H54 (cell line): ENCODE measurements at regions not wholly inside any gene's neighbourhood (a gene's known extent, or its start where the extent isn't known, plus 50 kb on each side); places are given as distances from the start of the nearest gene placed in this dataset.
A peak's percentile ranks its signal among the peaks of the same experiment; 100 is the strongest.
"Not testable (repeated sequence)": the region's sequence is repeated elsewhere in the genome, so short reads cannot be mapped to it uniquely, and the experiment has no call there.

Source experiments
- DNase-seq: peaks from one replicate; pipeline ENCODE4 v3.0.0; 2011; ENCODE audit warnings: low spot score, mixed read lengths; ENCODE audit not compliant: insufficient read length
- FAIRE-seq: peaks from 3 replicates; lab custom pipeline; 2011; peaks lifted over from hg19 to GRCh38; lab: Jason Lieb, UNC
- POLR2A ChIP-seq: IDR thresholded peaks from 2 replicates; pipeline ENCODE4 v1.6.1; 2011; ENCODE audit warnings: low read depth, mild to moderate bottlenecking, low read length

DNA sequence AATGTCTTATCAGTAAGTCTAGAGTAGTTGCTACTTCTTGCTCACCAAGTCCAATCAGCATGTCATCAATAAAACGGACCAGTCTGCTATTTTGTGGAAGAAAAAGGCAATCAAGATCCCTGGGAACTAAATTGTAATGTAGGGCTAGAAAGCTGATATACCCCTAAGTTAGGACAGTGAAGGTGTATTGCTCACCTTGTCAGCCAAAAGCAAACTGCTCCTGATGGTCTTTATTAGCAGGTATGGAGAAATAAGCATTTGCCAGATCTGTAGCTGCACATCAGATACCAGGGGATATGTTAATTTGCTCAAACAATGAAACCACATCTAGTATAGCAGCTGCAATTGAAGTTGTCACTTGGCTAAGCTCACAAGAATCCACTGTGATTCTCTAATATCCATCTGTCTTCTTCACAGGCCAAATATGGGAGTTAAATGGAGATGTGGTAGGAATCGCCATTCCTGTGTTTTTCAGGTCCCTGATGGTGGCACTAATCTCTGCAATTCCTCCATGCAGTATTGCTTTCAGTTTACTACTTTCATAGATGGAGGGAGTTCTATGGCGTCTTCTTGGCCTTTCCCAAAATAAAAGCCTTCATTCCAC lies 75.0 kb downstream of the TMEM237 start:
- FAIRE-seq: peak; percentile 33
- no peak for TF ChIP-seq POLR2A
- DNase-seq: no peak

DNA sequence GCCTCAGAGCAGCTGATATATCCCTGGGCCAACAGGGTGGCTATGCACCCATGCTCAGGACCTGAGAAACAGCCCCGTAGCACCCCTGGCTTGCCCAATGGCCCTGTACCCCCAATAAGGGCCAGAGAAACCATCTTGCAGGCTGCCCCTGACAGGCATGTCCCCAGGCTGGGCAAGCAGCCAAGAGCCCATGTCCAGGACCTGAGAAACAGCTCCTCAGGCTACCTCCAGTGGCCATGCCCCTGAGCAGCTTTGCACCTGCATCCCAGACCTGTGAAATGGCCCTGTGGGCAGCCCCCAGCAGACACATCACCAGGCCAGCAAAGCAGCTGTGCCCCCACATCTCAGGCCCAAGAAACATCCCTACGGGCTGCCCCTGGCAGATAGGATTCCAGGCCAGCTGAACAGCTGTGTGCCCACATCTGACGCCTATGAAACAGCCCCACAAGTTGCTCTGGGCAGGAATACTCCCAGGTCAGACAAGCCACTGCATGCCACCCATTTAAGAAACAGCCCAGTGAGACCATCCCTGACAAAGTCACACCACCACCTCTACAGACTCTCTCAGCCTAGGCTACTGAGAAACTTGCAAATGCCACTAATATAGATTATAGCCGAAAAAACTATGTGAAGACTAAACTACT lies 84.1 kb downstream of the TMEM237 start:
- FAIRE-seq: no peak
- no peak for TF ChIP-seq POLR2A
- DNase-seq: no peak

DNA sequence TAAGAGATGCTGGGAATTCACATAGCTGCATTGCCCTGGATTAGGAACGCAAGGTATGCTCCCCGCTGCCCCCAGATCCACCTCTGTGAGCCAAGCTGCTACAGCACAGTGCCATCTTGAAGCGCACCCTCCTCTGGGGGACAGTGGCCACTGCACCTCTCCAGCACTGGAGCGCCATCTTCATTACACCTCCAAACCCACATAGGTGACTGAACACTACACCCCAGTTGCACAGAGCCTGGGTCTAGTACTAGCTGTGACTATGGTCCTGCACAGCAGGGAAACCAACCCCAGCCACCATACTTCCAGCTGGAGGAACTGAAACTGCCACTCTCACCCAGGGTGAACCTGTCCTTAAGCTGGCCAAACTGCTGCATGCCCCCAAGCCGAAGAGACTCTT lies 84.6 kb downstream of the TMEM237 start:
- FAIRE-seq (no peak), DNase-seq (no peak)

DNA sequence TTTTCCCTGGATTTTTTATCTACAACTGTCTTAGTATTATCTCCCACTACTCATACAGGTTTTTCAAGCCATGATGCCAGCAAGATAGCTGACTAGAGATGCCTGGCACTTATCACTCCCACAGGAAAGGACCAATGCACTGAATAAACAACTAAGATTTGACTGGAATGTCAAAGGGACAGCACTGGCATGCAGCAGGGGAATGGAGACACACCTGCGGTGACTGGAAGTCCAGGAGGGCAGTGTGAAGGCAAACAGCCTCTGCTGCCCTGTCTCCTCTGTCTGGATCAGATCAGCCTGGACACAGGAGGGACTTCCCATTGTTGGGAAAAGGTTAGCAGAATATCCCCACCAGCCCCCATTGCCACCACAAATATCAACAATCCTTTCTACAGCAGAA lies 85.1 kb downstream of the TMEM237 start:
- TF ChIP-seq POLR2A: no peak
- DNase-seq (no peak), FAIRE-seq (no peak)

More for the DNA sequence above, 84.6 kb downstream of the TMEM237 start:
- no peak for TF ChIP-seq POLR2A

DNA sequence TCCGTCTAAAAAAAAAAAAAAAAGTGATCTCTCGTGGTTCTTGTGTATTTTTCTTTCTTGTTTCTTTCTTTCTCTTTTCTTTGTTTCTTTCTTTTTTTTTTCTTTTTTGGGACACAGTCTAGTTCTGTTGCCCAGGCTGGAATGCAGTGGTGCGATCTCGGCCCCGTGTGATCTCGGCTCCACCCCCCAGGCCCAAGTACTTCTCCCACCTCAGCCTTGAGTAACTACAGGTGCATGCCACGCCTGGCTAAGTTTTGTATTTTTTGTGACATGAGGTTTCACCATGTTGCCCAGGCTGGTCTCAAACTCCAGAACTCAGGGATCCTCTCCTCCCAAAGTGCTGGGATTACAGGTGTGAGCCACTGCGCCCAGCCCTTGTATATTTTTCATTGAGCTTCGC lies 91.4 kb downstream of the TMEM237 start:
- TF ChIP-seq POLR2A: no peak
- DNase-seq: no peak
- FAIRE-seq: no peak

DNA sequence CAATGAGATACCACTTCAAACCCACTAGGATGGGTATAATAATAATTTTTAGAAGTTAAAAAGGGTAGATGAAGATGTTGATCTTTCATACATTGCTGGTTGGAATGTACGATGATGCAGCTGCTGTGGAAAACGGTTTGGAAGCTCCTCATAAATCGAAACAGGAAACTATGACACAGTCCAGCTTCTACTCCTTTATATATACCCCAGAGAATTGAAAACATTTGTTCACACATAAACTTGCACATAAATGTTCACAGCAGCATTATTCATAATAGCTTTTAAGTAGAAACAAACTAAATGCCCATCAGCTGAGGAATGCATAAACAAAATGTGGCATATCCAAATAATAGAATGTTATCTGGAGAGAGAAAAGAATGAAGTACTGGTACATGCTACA lies 95.0 kb downstream of the STRADB start:
- DNase-seq (no peak), FAIRE-seq (no peak)
- TF ChIP-seq POLR2A: no peak

DNA sequence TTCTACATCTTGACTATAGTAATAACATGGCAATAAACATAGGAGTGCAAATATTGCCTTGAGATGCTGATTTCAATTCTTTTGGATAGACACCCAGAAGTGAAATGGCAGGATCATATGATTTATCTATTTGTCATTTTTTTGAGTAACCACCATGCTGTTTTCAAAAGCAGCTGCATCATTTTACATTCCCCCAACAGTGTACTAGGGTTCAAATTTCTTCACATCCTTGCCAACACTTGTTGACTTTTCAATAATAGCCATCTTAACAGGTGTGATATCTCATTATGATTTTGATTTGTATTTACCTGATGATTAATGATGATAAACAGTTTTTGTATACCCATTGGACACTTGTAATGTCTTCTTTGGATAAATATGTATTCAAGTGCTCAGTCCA lies 90.8 kb downstream of the STRADB start:
- TF ChIP-seq POLR2A: no peak
- FAIRE-seq (no peak), DNase-seq (no peak)

DNA sequence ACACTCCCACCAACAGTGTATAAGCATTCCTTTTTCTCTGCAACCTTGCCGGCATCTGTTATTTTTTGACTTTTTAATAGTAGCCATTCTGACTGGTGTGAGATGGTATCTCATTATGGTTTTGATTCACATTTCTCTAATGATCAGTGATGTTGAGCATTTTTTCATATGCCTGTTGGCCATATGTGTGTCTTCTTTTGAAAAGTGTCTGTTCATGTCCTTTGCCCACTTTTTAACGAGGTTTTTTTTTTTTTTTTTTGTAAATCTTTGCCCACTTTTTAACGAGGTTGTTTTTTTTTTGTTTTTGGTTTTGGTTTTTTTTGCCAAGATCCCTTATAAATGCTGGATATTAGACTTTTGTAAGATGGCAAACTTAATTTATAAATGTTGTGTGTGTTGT lies 87.7 kb downstream of the STRADB start:
- not testable (repeated sequence) for DNase-seq, FAIRE-seq

DNA sequence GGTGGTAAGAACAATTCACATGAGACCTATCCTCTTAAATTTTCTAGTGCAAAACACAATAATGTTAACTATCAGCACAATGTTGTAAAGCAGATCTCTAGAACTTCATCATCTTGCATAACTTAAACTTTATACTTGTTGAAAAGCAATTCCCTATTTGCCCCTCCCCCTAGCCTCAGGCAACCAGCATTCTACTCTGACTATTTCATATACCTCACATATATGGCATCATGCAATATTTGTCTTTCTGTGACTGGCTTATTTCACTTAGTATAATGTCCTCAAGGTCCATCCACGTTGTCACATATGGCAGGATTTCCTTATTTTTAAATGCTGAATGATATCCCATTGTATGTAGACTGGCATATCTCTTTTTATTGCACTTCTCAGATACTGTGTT lies 86.5 kb downstream of the STRADB start:
- DNase-seq (no peak), FAIRE-seq (no peak)
- TF ChIP-seq POLR2A: no peak

DNA sequence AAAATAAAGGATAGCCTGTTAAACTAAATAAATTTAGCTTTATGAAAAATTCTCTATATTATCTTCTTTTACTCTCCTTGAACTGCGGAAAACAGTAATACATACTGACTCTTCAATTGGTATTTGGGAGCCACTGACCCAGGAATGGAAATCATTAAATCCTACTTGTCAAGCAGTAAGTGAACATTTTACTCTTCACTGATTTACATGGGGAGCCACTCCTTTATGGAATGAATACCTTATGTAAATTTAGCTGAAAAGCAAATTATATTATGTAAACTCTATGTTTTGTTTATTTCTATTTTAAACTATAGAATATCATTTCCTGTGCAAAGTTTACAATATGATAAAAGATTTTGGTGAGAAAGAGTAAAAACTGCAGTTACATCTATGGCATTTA lies 85.2 kb downstream of the STRADB start:
- FAIRE-seq: no peak

DNA sequence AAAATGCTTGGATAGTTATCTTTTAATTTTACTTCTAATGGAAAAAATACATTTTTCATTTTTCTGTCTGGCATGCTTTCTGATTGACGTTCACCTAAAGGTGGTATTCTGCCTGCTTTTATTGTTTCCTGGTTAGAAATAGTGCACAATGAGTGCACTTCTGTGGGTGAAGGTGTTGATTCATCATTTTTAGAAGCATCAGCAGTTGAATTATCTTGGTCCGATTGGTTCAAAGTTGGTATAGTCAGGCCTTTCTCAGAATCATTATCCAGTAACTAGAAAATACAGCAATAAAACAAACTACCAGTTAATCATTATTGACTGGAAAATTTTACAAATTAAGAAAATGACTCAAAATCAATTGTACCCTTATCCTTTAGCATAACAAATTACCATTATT lies 84.5 kb downstream of the STRADB start:
- TF ChIP-seq POLR2A: no peak
- no peak for DNase-seq
- no peak for FAIRE-seq

More for the DNA sequence above, 85.2 kb downstream of the STRADB start:
- no peak for TF ChIP-seq POLR2A
- no peak for DNase-seq

DNA sequence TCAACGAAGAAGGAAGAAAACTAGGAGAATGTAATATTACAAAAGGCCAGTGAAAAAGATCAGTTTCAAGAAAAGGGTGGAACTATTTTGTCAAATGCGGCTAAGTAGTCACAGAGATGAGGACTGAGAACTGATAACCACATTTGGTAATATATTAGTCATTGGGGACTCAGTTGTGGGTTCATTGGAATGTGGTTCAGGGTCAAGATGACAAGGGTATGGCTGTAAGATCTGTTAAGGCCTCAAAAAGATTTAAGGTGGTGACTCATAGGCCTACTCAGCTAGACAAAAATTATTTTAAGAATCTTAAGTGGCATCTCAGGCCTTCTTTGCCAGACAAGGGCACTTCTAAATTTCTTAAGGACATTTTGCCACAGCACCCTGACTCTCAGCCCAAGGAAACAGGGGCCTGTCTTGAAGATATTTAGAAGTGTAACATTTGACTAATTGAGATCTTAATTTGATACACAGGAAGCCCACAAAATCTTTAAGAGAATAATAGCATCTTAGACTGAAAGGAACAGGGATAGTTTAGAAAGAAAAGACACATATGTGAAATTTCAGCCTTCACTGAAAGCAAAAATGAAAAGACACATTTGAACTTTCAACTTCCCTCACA lies 81.3 kb downstream of the STRADB start:
- peak; percentile 26 for DNase-seq
- TF ChIP-seq POLR2A: no peak
- FAIRE-seq: peak; percentile 99
